Esophagus squamous epithelium (tissue), 4 donors: ENCODE measurements at regions not wholly inside any gene's neighbourhood (a gene's known extent, or its start where the extent isn't known, plus 50 kb on each side); places are given as distances from the start of the nearest gene placed in this dataset.

Experiments used
- POLR2A ChIP-seq, 4 donors: fragments of 450-650 bp; IDR thresholded peaks; one replicate each; pipeline ENCODE4 v1.6.1; 2017; ENCODE audit warnings: antibody characterized with exemption in 4 of 4, mild to moderate bottlenecking in 4 of 4, moderate library complexity in 3 of 4
- TF ChIP-seq, protein P1 (sequence below), 6 experiments: fragments of 450-650 bp in 4 of 6; fragments of 200-600 bp in 2 of 6; sonication (generic) in 2 of 6; IDR thresholded peaks; one replicate each; pipeline ENCODE4 v1.5.1; 2016 to 2019; ENCODE audit warnings: antibody characterized with exemption in 6 of 6, mild to moderate bottlenecking in 4 of 6, moderate library complexity in 4 of 6

DNA sequence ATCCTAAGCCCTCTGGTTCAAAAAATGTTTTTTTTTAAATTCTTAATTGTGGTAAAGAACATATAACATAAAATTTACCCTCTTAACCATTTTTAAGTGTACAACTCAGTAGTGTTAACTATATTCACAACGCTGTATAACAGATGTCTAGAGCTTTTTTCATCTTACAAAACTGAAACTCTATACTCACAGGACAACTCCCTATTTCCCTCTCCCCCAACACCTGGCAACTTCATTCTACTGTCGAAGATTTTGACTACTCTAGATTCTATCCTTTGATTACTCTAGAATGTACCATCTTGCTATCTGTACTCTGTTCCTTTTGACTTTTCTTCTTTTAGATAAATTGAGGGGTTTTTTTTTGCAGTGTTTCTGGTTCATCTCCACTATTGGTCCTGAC lies 200.4 kb downstream of the KLF12 start:
- TF ChIP-seq, protein P1, sequence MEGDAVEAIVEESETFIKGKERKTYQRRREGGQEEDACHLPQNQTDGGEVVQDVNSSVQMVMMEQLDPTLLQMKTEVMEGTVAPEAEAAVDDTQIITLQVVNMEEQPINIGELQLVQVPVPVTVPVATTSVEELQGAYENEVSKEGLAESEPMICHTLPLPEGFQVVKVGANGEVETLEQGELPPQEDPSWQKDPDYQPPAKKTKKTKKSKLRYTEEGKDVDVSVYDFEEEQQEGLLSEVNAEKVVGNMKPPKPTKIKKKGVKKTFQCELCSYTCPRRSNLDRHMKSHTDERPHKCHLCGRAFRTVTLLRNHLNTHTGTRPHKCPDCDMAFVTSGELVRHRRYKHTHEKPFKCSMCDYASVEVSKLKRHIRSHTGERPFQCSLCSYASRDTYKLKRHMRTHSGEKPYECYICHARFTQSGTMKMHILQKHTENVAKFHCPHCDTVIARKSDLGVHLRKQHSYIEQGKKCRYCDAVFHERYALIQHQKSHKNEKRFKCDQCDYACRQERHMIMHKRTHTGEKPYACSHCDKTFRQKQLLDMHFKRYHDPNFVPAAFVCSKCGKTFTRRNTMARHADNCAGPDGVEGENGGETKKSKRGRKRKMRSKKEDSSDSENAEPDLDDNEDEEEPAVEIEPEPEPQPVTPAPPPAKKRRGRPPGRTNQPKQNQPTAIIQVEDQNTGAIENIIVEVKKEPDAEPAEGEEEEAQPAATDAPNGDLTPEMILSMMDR (IDR thresholded peaks at IDR 0.05) = no peak
- no peak for TF ChIP-seq POLR2A (IDR thresholded peaks at IDR 0.05)
